ENCODE measurements at regions not wholly inside any gene's neighbourhood (a gene's known extent, or its start where the extent isn't known, plus 50 kb on each side); places are given as distances from the start of the nearest gene placed in this dataset.

DNA sequence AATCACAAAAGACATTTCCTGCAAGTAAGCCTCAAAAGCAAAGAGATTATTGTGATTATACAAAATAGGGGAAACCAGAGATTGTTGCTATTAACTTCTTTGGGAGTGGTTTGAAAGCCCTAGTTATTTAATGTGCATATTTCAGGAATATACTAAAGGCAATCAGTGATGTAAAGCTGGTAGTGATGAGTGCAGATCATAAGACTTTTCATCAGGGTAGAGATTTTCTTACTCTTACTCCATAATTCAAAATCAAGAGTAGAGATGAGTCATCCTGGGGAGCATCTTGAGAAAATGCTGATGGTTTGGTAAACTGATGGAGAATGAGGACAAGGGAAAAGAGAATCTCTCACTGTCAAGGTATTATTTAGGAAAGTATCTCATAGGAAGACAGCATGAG, 309.5 kb downstream of the FBXO15 start:
- Histone ChIP-seq H3K4me2 (ENCODE audit: low read length) (no peak overlapping the region), H3K27ac (ENCODE audit: low read depth, low read length) (no peak overlapping the region), H3K4me3 (replicated peaks in 1 of 2; ENCODE audit: low read depth in 1 of 2, low read length in 2 of 2) (no peak overlapping the region), H3K79me2 (ENCODE audit: insufficient read depth, low read length) (no peaks in the 10 kb centered on the region), H3K4me1 (ENCODE audit: control insufficient read depth in 1 of 2, insufficient read depth in 2 of 2, low read length in 2 of 2) (no peaks in the 10 kb centered on the region), H3K9me2 (ENCODE audit: insufficient read depth) (no peaks in the 10 kb centered on the region), H2AFZ (ENCODE audit: low read depth, low read length, poor library complexity, severe bottlenecking) (no peak overlapping the region), H3K36me3 (ENCODE audit: control insufficient read depth in 1 of 2, insufficient read depth in 2 of 2, low read length in 2 of 2) (no peaks in the 10 kb centered on the region), H3K27me3 (ENCODE audit: insufficient read depth, low read length) (no peaks in the 10 kb centered on the region), H3K9ac (ENCODE audit: low read length) (no peak overlapping the region), H4K20me1 (ENCODE audit: insufficient read depth) (no peaks in the 10 kb centered on the region), H3K9me3 (ENCODE audit: control insufficient read depth in 1 of 2, insufficient read depth in 1 of 2, low read depth in 1 of 2, low read length in 2 of 2) (peaks cover 0 to 5% of the 10 kb centered on the region in 2 experiments; a peak in 1 of 4 replicates)
- TF ChIP-seq EGR1 (IDR thresholded peaks at IDR 0.05; ENCODE audit: low read depth): no peak
- TF ChIP-seq ELF1 (IDR thresholded peaks at IDR 0.05; ENCODE audit: borderline replicate concordance, low read depth): no peak
- no peak for TF ChIP-seq TCF7L2 (IDR thresholded peaks at IDR 0.05; ENCODE audit: borderline replicate concordance, extremely low read depth, insufficient read depth, insufficient read length)
- TF ChIP-seq RAD21 (IDR thresholded peaks at IDR 0.05; ENCODE audit: low read depth): no peak
- ChIA-PET RAD21 (ENCODE audit: low non-redundant PET in 1 of 2, low total read pairs in 2 of 2, uncharacterized antibody in 2 of 2, unreplicated experiment in 2 of 2) (no interaction called here), POLR2A (no interaction called here), CTCF (no interaction called here)
- intact Hi-C loops (cut with micrococcal nuclease): no loop called here
- DNase-seq (ENCODE audit: low read depth, low spot score) (no peak), ATAC-seq (no peak)
- BruUV-seq (replicated peaks): no TSS peak

DNA sequence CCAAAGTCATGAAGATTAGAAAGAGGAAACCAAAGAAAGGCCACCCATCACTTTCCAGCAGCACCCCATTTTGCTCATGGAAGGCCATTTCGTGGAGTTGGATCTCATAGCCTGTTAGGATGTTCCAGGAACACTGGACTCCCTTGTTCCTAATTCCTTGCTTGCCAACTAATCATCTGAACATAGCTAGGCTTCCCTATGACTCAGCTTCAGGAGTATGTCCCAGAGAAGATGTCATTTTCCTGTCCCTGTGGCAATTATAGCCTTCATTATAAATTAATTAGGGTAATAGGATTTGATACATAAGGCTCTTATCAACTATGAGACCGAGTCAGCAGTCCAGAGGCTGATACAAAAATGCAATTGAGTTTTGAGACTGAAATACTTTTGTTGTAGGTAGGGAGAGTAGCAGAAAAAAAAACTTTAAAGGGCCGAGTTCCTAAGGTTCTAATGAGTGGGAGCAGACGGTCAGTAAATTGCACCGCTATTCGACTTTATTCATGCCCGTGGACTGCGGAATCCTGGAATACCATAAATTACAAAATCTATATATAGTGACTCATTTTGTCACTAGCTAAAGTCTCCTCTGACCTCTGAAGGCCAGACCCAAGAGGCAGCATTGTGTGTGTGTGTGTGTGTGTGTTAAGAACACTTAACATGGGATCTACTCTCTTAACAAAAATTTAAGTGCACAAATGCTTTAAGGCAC, 311.8 kb downstream of the FBXO15 start:
- no peak overlapping the region for H2AFZ ChIP-seq (ENCODE audit: low read depth, low read length, poor library complexity, severe bottlenecking)
- no peaks in the 10 kb centered on the region for H3K36me3 ChIP-seq (ENCODE audit: control insufficient read depth in 1 of 2, insufficient read depth in 2 of 2, low read length in 2 of 2)
- no peak overlapping the region for H3K27ac ChIP-seq (ENCODE audit: low read depth, low read length)
- TF ChIP-seq, protein P1, sequence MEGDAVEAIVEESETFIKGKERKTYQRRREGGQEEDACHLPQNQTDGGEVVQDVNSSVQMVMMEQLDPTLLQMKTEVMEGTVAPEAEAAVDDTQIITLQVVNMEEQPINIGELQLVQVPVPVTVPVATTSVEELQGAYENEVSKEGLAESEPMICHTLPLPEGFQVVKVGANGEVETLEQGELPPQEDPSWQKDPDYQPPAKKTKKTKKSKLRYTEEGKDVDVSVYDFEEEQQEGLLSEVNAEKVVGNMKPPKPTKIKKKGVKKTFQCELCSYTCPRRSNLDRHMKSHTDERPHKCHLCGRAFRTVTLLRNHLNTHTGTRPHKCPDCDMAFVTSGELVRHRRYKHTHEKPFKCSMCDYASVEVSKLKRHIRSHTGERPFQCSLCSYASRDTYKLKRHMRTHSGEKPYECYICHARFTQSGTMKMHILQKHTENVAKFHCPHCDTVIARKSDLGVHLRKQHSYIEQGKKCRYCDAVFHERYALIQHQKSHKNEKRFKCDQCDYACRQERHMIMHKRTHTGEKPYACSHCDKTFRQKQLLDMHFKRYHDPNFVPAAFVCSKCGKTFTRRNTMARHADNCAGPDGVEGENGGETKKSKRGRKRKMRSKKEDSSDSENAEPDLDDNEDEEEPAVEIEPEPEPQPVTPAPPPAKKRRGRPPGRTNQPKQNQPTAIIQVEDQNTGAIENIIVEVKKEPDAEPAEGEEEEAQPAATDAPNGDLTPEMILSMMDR (IDR thresholded peaks at IDR 0.05 in 2 of 3, conservative IDR thresholded peaks at IDR 0.05 in 1 of 3; ENCODE audit: borderline replicate concordance in 1 of 3, insufficient read depth in 1 of 3, low read depth in 2 of 3, low read length in 2 of 3): no peak
- no peak for TF ChIP-seq YY1 (IDR thresholded peaks at IDR 0.05; ENCODE audit: extremely low read depth, insufficient replicate concordance, low read depth, low read length)
- TF ChIP-seq, protein P2, sequence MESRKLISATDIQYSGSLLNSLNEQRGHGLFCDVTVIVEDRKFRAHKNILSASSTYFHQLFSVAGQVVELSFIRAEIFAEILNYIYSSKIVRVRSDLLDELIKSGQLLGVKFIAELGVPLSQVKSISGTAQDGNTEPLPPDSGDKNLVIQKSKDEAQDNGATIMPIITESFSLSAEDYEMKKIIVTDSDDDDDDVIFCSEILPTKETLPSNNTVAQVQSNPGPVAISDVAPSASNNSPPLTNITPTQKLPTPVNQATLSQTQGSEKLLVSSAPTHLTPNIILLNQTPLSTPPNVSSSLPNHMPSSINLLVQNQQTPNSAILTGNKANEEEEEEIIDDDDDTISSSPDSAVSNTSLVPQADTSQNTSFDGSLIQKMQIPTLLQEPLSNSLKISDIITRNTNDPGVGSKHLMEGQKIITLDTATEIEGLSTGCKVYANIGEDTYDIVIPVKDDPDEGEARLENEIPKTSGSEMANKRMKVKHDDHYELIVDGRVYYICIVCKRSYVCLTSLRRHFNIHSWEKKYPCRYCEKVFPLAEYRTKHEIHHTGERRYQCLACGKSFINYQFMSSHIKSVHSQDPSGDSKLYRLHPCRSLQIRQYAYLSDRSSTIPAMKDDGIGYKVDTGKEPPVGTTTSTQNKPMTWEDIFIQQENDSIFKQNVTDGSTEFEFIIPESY (IDR thresholded peaks at IDR 0.05; ENCODE audit: extremely low read depth, insufficient replicate concordance, low read length): no peak
- TF ChIP-seq, protein P3, sequence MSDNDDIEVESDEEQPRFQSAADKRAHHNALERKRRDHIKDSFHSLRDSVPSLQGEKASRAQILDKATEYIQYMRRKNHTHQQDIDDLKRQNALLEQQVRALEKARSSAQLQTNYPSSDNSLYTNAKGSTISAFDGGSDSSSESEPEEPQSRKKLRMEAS (IDR thresholded peaks at IDR 0.05): no peak
- no peak for TF ChIP-seq EZH2 (IDR thresholded peaks at IDR 0.05)
- TF ChIP-seq CEBPB (IDR thresholded peaks at IDR 0.05; ENCODE audit: low read depth): no peak
- TF ChIP-seq POLR2AphosphoS5 (IDR thresholded peaks at IDR 0.05; ENCODE audit: low read depth, low read length): no peak
- no peak for TF ChIP-seq POLR2A (IDR thresholded peaks at IDR 0.05; ENCODE audit: borderline replicate concordance, extremely low read depth, insufficient read depth, insufficient read length)
- no TSS peak for BruUV-seq (replicated peaks)
- no peaks in the 10 kb centered on the region for H3K4me1 ChIP-seq (ENCODE audit: control insufficient read depth in 1 of 2, insufficient read depth in 2 of 2, low read length in 2 of 2)
- no peak for DNase-seq (ENCODE audit: low read depth, low spot score)
- no peak for ATAC-seq
- ChIA-PET RAD21 (ENCODE audit: low non-redundant PET in 1 of 2, low total read pairs in 2 of 2, uncharacterized antibody in 2 of 2, unreplicated experiment in 2 of 2) (no interaction called here), CTCF (no interaction called here), POLR2A (no interaction called here)
- H3K9ac ChIP-seq (ENCODE audit: low read length): no peak overlapping the region
- H3K79me2 ChIP-seq (ENCODE audit: insufficient read depth, low read length): no peaks in the 10 kb centered on the region
- no peaks in the 10 kb centered on the region for H4K20me1 ChIP-seq (ENCODE audit: insufficient read depth)
- H3K4me2 ChIP-seq (ENCODE audit: low read length): no peak overlapping the region
- H3K27me3 ChIP-seq (ENCODE audit: insufficient read depth, low read length): no peaks in the 10 kb centered on the region
- intact Hi-C loops (cut with micrococcal nuclease): no loop called here
- no peaks in the 10 kb centered on the region for H3K9me2 ChIP-seq (ENCODE audit: insufficient read depth)
- no peak overlapping the region for H3K4me3 ChIP-seq (replicated peaks in 1 of 2; ENCODE audit: low read depth in 1 of 2, low read length in 2 of 2)
- peaks cover 0 to 5% of the 10 kb centered on the region in 2 experiments; a peak in 2 of 4 replicates for H3K9me3 ChIP-seq (ENCODE audit: control insufficient read depth in 1 of 2, insufficient read depth in 1 of 2, low read depth in 1 of 2, low read length in 2 of 2)
